HL-60 (cell line): ENCODE measurements at regions not wholly inside any gene's neighbourhood (a gene's known extent, or its start where the extent isn't known, plus 50 kb on each side); places are given as distances from the start of the nearest gene placed in this dataset.

Source experiments
- DNase-seq, 2 experiments: peaks; one replicate each; pipeline ENCODE4 v3.0.0-alpha.2; 2010 to 2020; ENCODE audit warnings: low read depth in 1 of 2, low spot score in 1 of 2
- H3K27ac ChIP-seq: fragments of 250-450 bp; sonication (Bioruptor Pico); replicated peaks from 2 replicates; pipeline ENCODE4 v1.5.1; 2020; ENCODE audit warnings: mild to moderate bottlenecking, moderate library complexity
- H3K27me3 ChIP-seq: fragments of 250-450 bp; sonication (Bioruptor Pico); 2 replicates; pipeline ENCODE4 v1.5.1; 2021; ENCODE audit warnings: mild to moderate bottlenecking, moderate library complexity; ENCODE audit not compliant: insufficient read depth, poor library complexity, severe bottlenecking
- H3K4me3 ChIP-seq: replicated peaks from 2 replicates; pipeline ENCODE4 v1.5.1; 2011; ENCODE audit warnings: mild to moderate bottlenecking, control low read depth, low read length; ENCODE audit not compliant: insufficient read depth
- CTCF ChIP-seq: IDR thresholded peaks from one replicate; pipeline ENCODE4 v1.5.1; 2011; ENCODE audit warnings: low read length, control low read depth, inconsistent platforms; ENCODE audit not compliant: insufficient read depth
- GABPA ChIP-seq: IDR thresholded peaks from 2 replicates; pipeline ENCODE4 v1.6.1; 2012; ENCODE audit warnings: low read depth
- POLR2AphosphoS5 ChIP-seq: IDR thresholded peaks from 2 replicates; pipeline ENCODE4 v1.6.1; 2012; ENCODE audit warnings: low read depth
- REST ChIP-seq: IDR thresholded peaks from 2 replicates; pipeline ENCODE4 v1.6.1; 2012; ENCODE audit warnings: low read depth; ENCODE audit not compliant: insufficient replicate concordance
- SPI1 ChIP-seq: IDR thresholded peaks from 2 replicates; pipeline ENCODE4 v1.6.1; 2012; ENCODE audit warnings: low read depth, mild to moderate bottlenecking, borderline replicate concordance

DNA sequence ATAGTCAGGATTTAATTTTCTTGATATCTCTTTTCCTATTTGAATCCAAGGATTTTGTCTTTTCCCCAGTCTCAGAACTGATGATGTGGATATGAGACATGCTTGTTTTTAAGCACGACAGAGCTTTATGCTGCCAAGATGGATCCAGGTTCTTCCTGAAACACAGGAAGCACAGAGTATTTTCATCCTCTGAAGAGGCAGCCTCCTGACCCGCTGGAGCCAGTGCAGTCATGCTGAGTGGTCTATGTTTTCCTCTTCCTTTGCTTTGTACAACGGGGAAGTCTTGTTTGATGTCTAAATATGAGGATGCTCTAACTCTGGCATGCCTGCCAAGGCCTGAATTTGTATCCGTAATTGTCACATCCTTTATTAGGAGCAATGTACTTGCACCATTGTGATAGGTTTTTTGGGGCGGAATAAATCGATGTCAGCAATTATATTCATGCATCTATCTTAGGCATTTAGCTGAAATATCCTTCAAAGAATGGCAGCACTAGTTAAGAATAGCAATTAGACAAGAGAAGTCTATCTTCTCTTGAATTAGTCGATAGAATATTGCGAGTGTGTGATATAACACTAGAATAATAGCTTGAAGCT is 407.1 kb upstream of the JAG1 start:
- no peak for TF ChIP-seq POLR2AphosphoS5
- no peak for TF ChIP-seq REST
- no peak for TF ChIP-seq CTCF
- no peak for TF ChIP-seq GABPA
- no peak for TF ChIP-seq SPI1
- Histone ChIP-seq H3K27me3 (no peaks in the 10 kb centered on the region), H3K4me3 (no peak overlapping the region), H3K27ac (no peak overlapping the region)
- no peak for DNase-seq

DNA sequence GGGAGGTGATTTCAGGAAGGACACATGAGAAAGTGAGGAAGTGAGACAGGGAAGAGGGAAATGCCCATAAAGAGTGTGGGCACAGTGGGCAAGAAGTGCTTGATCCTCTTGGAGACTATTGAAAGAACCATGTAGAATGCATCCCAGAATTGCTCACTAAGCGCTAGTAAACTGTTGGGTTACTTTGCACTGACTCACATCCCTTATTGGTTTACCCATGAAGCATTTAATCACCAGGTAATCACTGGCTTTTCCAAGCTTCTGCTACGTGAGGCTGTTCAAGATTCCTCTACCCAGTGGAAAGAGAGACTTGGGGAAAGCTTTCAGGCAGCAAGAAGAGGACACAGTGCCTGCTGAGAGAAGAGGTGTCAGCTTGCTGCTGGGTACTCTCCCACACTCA is 410.0 kb upstream of the JAG1 start:
- Histone ChIP-seq H3K27ac (no peak overlapping the region), H3K27me3 (no peaks in the 10 kb centered on the region), H3K4me3 (no peak overlapping the region)
- TF ChIP-seq GABPA (no peak), CTCF (no peak), SPI1 (no peak)
- no peak for DNase-seq

DNA sequence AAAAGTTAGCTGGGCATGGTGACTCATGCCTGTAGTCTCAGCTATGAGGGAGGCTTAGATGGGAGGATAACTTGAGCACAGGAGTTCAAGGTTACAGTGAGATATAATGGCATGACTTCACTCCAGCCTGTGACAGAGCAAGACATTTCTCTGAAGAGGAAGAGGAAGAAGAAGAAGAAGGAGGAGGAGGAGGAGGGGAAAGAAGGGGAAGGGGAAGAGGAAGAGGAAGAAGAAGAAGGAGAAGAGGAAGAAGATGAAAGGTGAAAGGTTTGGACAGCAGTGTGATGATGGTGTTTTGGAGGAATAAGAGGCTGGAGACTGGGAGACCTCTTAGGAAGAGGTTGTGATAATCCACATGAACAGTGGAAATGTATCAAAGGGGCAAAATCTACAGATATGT is 410.7 kb upstream of the JAG1 start:
- no peak for DNase-seq
- Histone ChIP-seq H3K4me3 (no peak overlapping the region), H3K27me3 (no peaks in the 10 kb centered on the region), H3K27ac (no peak overlapping the region)
- no peak for TF ChIP-seq REST
- no peak for TF ChIP-seq GABPA
- no peak for TF ChIP-seq POLR2AphosphoS5
- no peak; the same call in 1 of the 2 replicates for TF ChIP-seq SPI1

GRCh38 chr20:11086970-11087369 is 413.2 kb upstream of the JAG1 start:
- no peak for DNase-seq
- no peak for TF ChIP-seq GABPA
- TF ChIP-seq REST, result no peak
- TF ChIP-seq POLR2AphosphoS5, result no peak
- TF ChIP-seq SPI1, result no peak
- no peak for TF ChIP-seq CTCF
- Histone ChIP-seq H3K27ac (no peak overlapping the region), H3K27me3 (no peaks in the 10 kb centered on the region), H3K4me3 (no peak overlapping the region)
